H1 (cell line): ENCODE measurements at regions not wholly inside any gene's neighbourhood (a gene's known extent, or its start where the extent isn't known, plus 50 kb on each side); places are given as distances from the start of the nearest gene placed in this dataset.

Experiments used
- CTCF ChIA-PET: fragments of 300-600 bp; sonication (Branson Sonifier 250); formaldehyde crosslinking; loops from one replicate; lab custom pipeline; 2021; ENCODE audit not compliant: partially characterized antibody; lab: Charles Lee
- POLR2A ChIA-PET: fragments of 300-600 bp; sonication (Branson Sonifier 250); formaldehyde crosslinking; loops from one replicate; lab custom pipeline; 2021; ENCODE audit warnings: inconsistent platforms; ENCODE audit not compliant: partially characterized antibody; lab: Charles Lee
- DNase-seq, 2 experiments: peaks; one replicate each; pipeline versions ENCODE4 v3.0.0 to v3.0.0-alpha.2; 2010 to 2022; ENCODE audit warnings: low spot score in 2 of 2, low read depth in 1 of 2, mixed read lengths in 1 of 2
- FAIRE-seq: peaks from 2 replicates; lab custom pipeline; 2011; peaks lifted over from hg19 to GRCh38; lab: Jason Lieb, UNC
- H2AFZ ChIP-seq: 2 replicates; pipeline ENCODE4 v1.8.1; 2012; ENCODE audit warnings: low read length, inconsistent platforms
- H2AK5ac ChIP-seq: 2 replicates; pipeline ENCODE4 v1.6.1; 2013; ENCODE audit warnings: low read depth, low read length
- H2BK120ac ChIP-seq: replicated peaks from 2 replicates; pipeline ENCODE3; 2013; ENCODE audit warnings: low read depth, low read length, inconsistent platforms
- H2BK12ac ChIP-seq: 2 replicates; pipeline ENCODE4 v1.6.1; 2013; ENCODE audit warnings: low read depth, low read length
- H2BK15ac ChIP-seq: 2 replicates; pipeline ENCODE4 v1.6.1; 2013; ENCODE audit warnings: low read length
- H2BK20ac ChIP-seq: 2 replicates; pipeline ENCODE4 v1.6.1; 2013; ENCODE audit warnings: low read length
- H2BK5ac ChIP-seq: 2 replicates; pipeline ENCODE4 v1.6.1; 2013; ENCODE audit warnings: low read depth, low read length
- H3K14ac ChIP-seq: 2 replicates; pipeline ENCODE4 v1.6.1; 2013; ENCODE audit warnings: inconsistent platforms; ENCODE audit not compliant: insufficient read length
- H3K18ac ChIP-seq: 2 replicates; pipeline ENCODE4 v1.6.1; 2013; ENCODE audit warnings: low read length; ENCODE audit errors: extremely low read depth
- H3K23ac ChIP-seq: 2 replicates; pipeline ENCODE4 v1.6.1; 2013; ENCODE audit warnings: inconsistent platforms; ENCODE audit not compliant: insufficient read length
- H3K23me2 ChIP-seq: 2 replicates; pipeline ENCODE4 v1.6.1; 2013; ENCODE audit warnings: low read depth, low read length
- H3K27ac ChIP-seq: 2 replicates; pipeline ENCODE4 v1.6.1; 2011; ENCODE audit warnings: low read depth, low read length, inconsistent platforms
- H3K27me3 ChIP-seq, 4 experiments: replicated peaks in 1 of 4; 1 replicate in 1 of 4; 2 replicates in 3 of 4; pipeline versions ENCODE4 v1.6.1 to v1.8.1; 2011 to 2013; ENCODE audit warnings: low read length in 3 of 4, mild to moderate bottlenecking in 3 of 4, inconsistent platforms in 2 of 4, mixed read lengths in 2 of 4, moderate library complexity in 1 of 4; ENCODE audit not compliant: control insufficient read depth in 3 of 4, insufficient read depth in 3 of 4; ENCODE audit errors: extremely low read depth in 1 of 4
- H3K36me3 ChIP-seq, 4 experiments: 2 replicates each; pipeline versions ENCODE4 v1.6.1 to v1.8.1; 2011 to 2013; ENCODE audit warnings: mild to moderate bottlenecking in 4 of 4, low read length in 3 of 4, moderate library complexity in 2 of 4, control low read depth in 1 of 4, inconsistent platforms in 1 of 4; ENCODE audit not compliant: insufficient read depth in 4 of 4, control insufficient read depth in 2 of 4
- H3K4ac ChIP-seq: replicated peaks from 2 replicates; pipeline ENCODE3; 2013; ENCODE audit warnings: low read length, low read depth, mixed read lengths, inconsistent platforms; ENCODE audit not compliant: insufficient read length
- H3K4me1 ChIP-seq, 4 experiments: replicated peaks in 1 of 4; 1 replicate in 1 of 4; 2 replicates in 3 of 4; pipeline versions ENCODE4 v1.6.1 to v1.8.1; 2011 to 2013; ENCODE audit warnings: low read length in 3 of 4, inconsistent platforms in 2 of 4, mixed read lengths in 1 of 4; ENCODE audit not compliant: insufficient read depth in 4 of 4, control insufficient read depth in 3 of 4
- H3K4me2 ChIP-seq, 2 experiments: 2 replicates each; pipeline versions ENCODE4 v1.6.1 to v1.8.1; 2011 to 2013; ENCODE audit warnings: low read depth in 2 of 2, low read length in 2 of 2, control low read depth in 1 of 2, inconsistent platforms in 1 of 2, mild to moderate bottlenecking in 1 of 2; ENCODE audit not compliant: insufficient read depth in 1 of 2
- H3K4me3 ChIP-seq, 4 experiments: fragments of 200-600, 300-600 bp in 1 of 4; sonication (generic), shearing (Covaris generic), sonication (Bioruptor Twin) in 1 of 4; 2 replicates each; pipeline versions ENCODE4 v1.5.1 to v1.8.1; 2011 to 2016; ENCODE audit warnings: low read length in 4 of 4, low read depth in 3 of 4, control low read depth in 2 of 4, inconsistent platforms in 2 of 4, mild to moderate bottlenecking in 2 of 4, mixed read lengths in 1 of 4, moderate library complexity in 1 of 4; ENCODE audit not compliant: insufficient read depth in 2 of 4; ENCODE audit errors: extremely low read depth in 1 of 4
- H3K56ac ChIP-seq: replicated peaks from 2 replicates; pipeline ENCODE3; 2013; ENCODE audit warnings: low read depth, mild to moderate bottlenecking, mixed read lengths, low read length, inconsistent platforms; ENCODE audit not compliant: insufficient read length
- H3K79me1 ChIP-seq: 2 replicates; pipeline ENCODE4 v1.6.1; 2013; ENCODE audit warnings: low read depth, low read length, control low read depth
- H3K79me2 ChIP-seq, 2 experiments: 2 replicates each; pipeline versions ENCODE4 v1.6.1 to v1.8.1; 2012 to 2013; ENCODE audit warnings: low read length in 2 of 2, mild to moderate bottlenecking in 2 of 2, inconsistent platforms in 1 of 2; ENCODE audit not compliant: insufficient read depth in 2 of 2, control insufficient read depth in 1 of 2
- H3K9ac ChIP-seq, 4 experiments: replicated peaks in 1 of 4; 1 replicate in 1 of 4; 2 replicates in 3 of 4; pipeline versions ENCODE4 v1.6.1 to v1.8.1; 2011 to 2013; ENCODE audit warnings: low read depth in 3 of 4, low read length in 3 of 4, control low read depth in 2 of 4, mild to moderate bottlenecking in 2 of 4, moderate library complexity in 2 of 4, inconsistent platforms in 1 of 4; ENCODE audit errors: extremely low read depth in 1 of 4
- H3K9me3 ChIP-seq, 2 experiments: 2 replicates each; pipeline versions ENCODE4 v1.6.1 to v1.8.1; 2012 to 2013; ENCODE audit warnings: mild to moderate bottlenecking in 2 of 2, moderate library complexity in 2 of 2, control low read depth in 1 of 2, inconsistent platforms in 1 of 2, low read depth in 1 of 2, low read length in 1 of 2, mixed read lengths in 1 of 2; ENCODE audit not compliant: insufficient read depth in 2 of 2
- H4K20me1 ChIP-seq, 2 experiments: replicated peaks in 1 of 2; 2 replicates each; pipeline versions ENCODE3 to v1.8.1; 2011 to 2013; ENCODE audit warnings: inconsistent platforms in 2 of 2, low read length in 2 of 2, mild to moderate bottlenecking in 1 of 2; ENCODE audit not compliant: insufficient read depth in 2 of 2, control insufficient read depth in 1 of 2
- H4K5ac ChIP-seq: 2 replicates; pipeline ENCODE4 v1.6.1; 2013; ENCODE audit warnings: low read length, low read depth, mixed read lengths, inconsistent platforms; ENCODE audit not compliant: insufficient read length
- H4K8ac ChIP-seq: 2 replicates; pipeline ENCODE4 v1.8.0; 2013; ENCODE audit warnings: mild to moderate bottlenecking, moderate library complexity, low read length, inconsistent platforms; ENCODE audit not compliant: insufficient read depth; ENCODE audit errors: extremely low read depth
- H4K91ac ChIP-seq: replicated peaks from 2 replicates; pipeline ENCODE3; 2013; ENCODE audit warnings: low read length, mixed read lengths, inconsistent platforms; ENCODE audit not compliant: insufficient read length
- EP300 ChIP-seq, 2 experiments: IDR thresholded peaks; 1 replicate in 1 of 2; 2 replicates in 1 of 2; pipeline ENCODE4 v1.6.1; 2011 to 2012; ENCODE audit warnings: low read depth in 2 of 2, low read length in 2 of 2, mild to moderate bottlenecking in 2 of 2, borderline replicate concordance in 1 of 2, inconsistent platforms in 1 of 2, moderate library complexity in 1 of 2
- SRF ChIP-seq: IDR thresholded peaks from 2 replicates; pipeline ENCODE4 v1.6.1; 2011; ENCODE audit warnings: mild to moderate bottlenecking, low read depth, low read length, moderate library complexity
- YY1 ChIP-seq: IDR thresholded peaks from 2 replicates; pipeline ENCODE4 v1.6.1; 2011; ENCODE audit warnings: low read depth, mild to moderate bottlenecking, low read length
- WGBS, 2 experiments: shearing (Covaris generic) in 1 of 2; methylation state at CpG; one replicate each; pipeline versions ENCODE4 v1.1.6 to v1.1.7; 2013 to 2015; ENCODE audit warnings: low lambda C conversion rate in 2 of 2, mixed read lengths in 2 of 2, inconsistent platforms in 1 of 2, low coverage in 1 of 2, missing lambda C conversion rate in 1 of 2; ENCODE audit not compliant: insufficient replicate concordance in 2 of 2, insufficient coverage in 1 of 2, insufficient read length in 1 of 2; ENCODE audit errors: extremely low coverage in 1 of 2, missing lambda C conversion rate in 1 of 2; 5-methylcytosine and 5-hydroxymethylcytosine counted together

DNA sequence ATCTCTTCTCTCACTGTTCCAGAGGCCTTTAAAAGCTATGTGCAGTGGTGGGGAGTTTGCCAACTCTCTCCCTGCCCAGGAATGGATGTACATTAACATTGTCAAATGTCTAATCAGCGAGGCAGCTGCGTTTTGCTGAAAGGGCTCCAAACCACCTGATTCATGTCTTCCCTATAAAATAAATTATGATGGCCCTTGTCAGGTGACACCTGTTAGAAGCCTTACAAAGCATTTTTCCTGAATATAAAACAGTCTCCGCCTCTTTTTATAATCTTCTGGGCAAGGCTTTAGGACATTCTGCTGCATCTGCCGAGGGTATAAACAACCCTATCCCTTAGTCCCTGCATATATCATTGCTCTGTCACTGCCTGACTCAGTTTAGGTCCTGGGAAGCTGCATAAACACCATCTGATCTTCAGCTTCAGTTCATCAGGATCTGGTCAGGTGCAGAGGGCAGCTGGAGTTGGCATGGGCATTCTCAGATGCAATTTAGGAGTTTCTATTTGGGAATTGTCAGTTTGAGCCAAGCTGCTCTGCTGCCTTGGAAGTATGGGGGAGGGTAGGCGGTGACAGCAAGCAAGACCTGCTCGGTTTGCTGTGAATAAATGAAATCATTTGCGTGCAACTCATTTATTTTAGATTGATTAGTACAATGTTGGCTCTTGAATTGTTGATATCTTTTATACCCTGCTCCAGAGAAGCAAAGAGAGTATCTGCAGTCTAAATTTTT lies 103.5 kb downstream of the ACER2 start:
- H3K56ac ChIP-seq, result no peak overlapping the region
- H3K27ac ChIP-seq, result no peak overlapping the region
- no peaks in the 10 kb centered on the region; a peak in 1 of 7 replicates for H3K4me1 ChIP-seq
- peaks cover 0 to 1% (median 0%) of the 10 kb centered on the region in 4 experiments; a peak in 1 of 7 replicates for H3K27me3 ChIP-seq
- no peak overlapping the region for H3K4me3 ChIP-seq
- H2BK20ac ChIP-seq, result no peak overlapping the region
- WGBS, 2 experiments, result 87% methylated on average over 7 of the region's 7 CpGs; no CpG with 5 or more reads in 1 of the 2 experiments
- no peak overlapping the region for H2BK15ac ChIP-seq
- no peak overlapping the region for H3K18ac ChIP-seq
- H2BK5ac ChIP-seq, result no peak overlapping the region
- H4K91ac ChIP-seq, result no peak overlapping the region
- no peaks in the 10 kb centered on the region for H3K79me1 ChIP-seq
- H4K20me1 ChIP-seq, result no peaks in the 10 kb centered on the region
- H3K23me2 ChIP-seq, result no peaks in the 10 kb centered on the region
- H3K79me2 ChIP-seq, result no peaks in the 10 kb centered on the region
- no peak overlapping the region for H2BK12ac ChIP-seq
- TF ChIP-seq SRF (no peak), YY1 (no peak), EP300 (IDR thresholded peaks at IDR 0.05; ENCODE audit: borderline replicate concordance in 1 of 2, low read depth in 2 of 2, low read length in 2 of 2) (no peak)
- TF ChIP-seq, all 59 proteins: peak for 0
- no peak overlapping the region for H4K5ac ChIP-seq
- H3K36me3 ChIP-seq, result no peaks in the 10 kb centered on the region
- ChIA-PET CTCF (interaction anchor here (0.6 to 1.5 kb wide), 8 partner anchors 14 to 130 kb away, joined by 3 to 8 read pairs (median 3); no protein-coding TSS in a partner anchor), POLR2A (no interaction called here)
- no peak overlapping the region for H2AK5ac ChIP-seq
- no peak overlapping the region for H2BK120ac ChIP-seq
- DNase-seq, result no peak
- H3K4me2 ChIP-seq, result no peak overlapping the region
- no peak for FAIRE-seq
- no peaks in the 10 kb centered on the region for H3K9me3 ChIP-seq
- no peak overlapping the region for H3K23ac ChIP-seq
- no peak overlapping the region for H3K9ac ChIP-seq
- H3K14ac ChIP-seq, result no peak overlapping the region
- H2AFZ ChIP-seq, result no peak overlapping the region
- no peak overlapping the region for H4K8ac ChIP-seq
- no peak overlapping the region for H3K4ac ChIP-seq
